ENCODE measurements at regions not wholly inside any gene's neighbourhood (a gene's known extent, or its start where the extent isn't known, plus 50 kb on each side); places are given as distances from the start of the nearest gene placed in this dataset.
"Not testable (repeated sequence)": the region's sequence is repeated elsewhere in the genome, so short reads cannot be mapped to it uniquely, and the experiment has no call there.

- TF ChIP-seq CTCF, POLR2A (IDR thresholded peaks at IDR 0.05): not testable (repeated sequence)
Observed at GRCh38 chrX:65585226-65585625, 50.6 kb upstream of the LAS1L start.

Data from right lobe of liver (tissue), 4 donors.